IPS-18c (cell line): ENCODE measurements at regions not wholly inside any gene's neighbourhood (a gene's known extent, or its start where the extent isn't known, plus 50 kb on each side); places are given as distances from the start of the nearest gene placed in this dataset.
"Not testable (repeated sequence)": the region's sequence is repeated elsewhere in the genome, so short reads cannot be mapped to it uniquely, and the experiment has no call there.

ENCODE experiments used
- H3K4me3 ChIP-seq: 2 replicates; pipeline ENCODE4 v1.7.0; 2013; ENCODE audit warnings: low read depth, mild to moderate bottlenecking, low read length, moderate library complexity; ENCODE audit not compliant: insufficient read depth
- H3K9me3 ChIP-seq: one replicate; pipeline ENCODE4 v1.6.1; 2013; ENCODE audit warnings: mild to moderate bottlenecking, low read length, moderate library complexity; ENCODE audit not compliant: control insufficient read depth, insufficient read depth

GRCh38 chr17:71485426-71485825 is 635.4 kb upstream of the SOX9 start:
- Histone ChIP-seq H3K9me3 (peaks cover 2% of the 10 kb centered on the region), H3K4me3 (no peak overlapping the region)

DNA sequence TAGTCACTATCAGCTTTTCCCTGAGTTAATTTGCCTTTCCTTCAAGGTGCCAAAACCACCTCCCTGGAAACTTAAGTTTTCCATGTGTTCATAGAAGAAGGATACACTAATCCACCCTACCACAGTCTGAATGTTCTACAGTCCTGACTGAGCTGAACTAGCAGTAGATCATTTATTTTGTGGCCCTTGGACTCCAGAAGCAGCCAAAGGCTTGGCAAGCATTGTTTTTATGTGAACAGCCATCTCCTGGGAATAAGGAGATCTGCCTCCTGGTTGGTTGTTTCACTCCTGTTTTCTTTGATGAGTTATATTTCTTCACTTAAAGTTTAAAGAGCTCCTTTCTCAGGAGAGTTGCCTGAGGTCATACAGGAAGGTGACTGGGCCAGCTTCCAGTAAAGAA is 634.6 kb upstream of the SOX9 start:
- no peak overlapping the region for H3K4me3 ChIP-seq
- peaks cover 2% of the 10 kb centered on the region for H3K9me3 ChIP-seq

DNA sequence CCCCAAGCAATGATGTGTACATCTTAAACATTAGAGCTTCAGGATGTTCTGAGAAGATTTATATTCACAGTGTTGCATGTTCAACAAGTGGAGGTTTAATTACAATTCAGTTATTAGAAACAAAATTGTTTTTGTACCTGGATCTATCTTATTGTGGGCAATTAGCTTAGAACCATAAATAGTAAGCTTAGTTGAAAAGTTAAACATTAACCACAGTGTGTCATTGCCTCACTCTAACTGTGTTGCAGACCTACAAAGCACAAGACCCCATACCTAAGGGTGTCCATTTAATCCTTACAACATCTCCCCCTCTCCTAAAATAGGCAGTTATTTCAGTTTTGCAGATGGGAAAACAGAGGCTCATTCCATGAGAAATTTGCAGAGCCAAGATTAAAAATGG is 632.0 kb upstream of the SOX9 start:
- Histone ChIP-seq H3K9me3 (peaks cover 2% of the 10 kb centered on the region), H3K4me3 (no peak overlapping the region)

GRCh38 chr17:71494062-71494855 is 626.6 kb upstream of the SOX9 start:
- Histone ChIP-seq H3K9me3 (peaks cover 2% of the 10 kb centered on the region), H3K4me3 (no peak overlapping the region)

DNA sequence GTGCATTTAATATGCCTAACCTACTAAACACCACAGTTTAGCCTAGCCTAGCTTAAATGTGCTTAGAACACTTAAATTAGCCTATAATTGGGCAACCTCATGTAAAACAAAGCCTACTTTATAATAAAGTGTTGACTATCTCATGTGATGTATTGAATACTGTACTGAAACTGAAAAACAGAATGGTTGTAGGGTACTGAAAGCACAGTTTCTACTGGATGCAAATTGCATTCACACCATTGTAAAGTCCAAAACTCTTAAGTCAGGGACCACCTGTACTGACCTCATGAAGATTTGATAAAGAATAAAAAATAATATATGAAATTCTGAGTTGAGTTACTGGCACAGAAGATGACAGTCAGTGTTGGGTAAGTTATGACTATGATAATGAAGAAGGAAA is 625.4 kb upstream of the SOX9 start:
- Histone ChIP-seq H3K4me3 (no peak overlapping the region), H3K9me3 (no peaks in the 10 kb centered on the region)

DNA sequence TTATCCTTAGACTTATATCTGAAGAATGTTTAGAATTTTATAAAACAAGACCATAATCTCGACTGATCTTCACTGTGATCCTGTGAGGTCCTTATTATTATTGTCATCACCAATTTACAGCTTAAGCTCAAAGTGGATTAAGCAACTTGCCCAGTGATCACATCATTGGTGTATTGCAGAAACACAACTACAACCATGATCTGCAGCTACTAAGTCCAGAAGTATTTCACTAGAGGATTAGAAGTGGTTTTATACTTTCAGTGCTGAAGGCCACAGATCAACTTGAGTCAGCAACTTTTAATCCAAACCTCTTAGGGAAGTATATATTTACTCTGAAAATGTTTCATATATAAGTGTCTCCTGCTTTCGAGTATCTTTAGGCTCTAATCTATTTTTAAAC is 624.3 kb upstream of the SOX9 start:
- H3K9me3 ChIP-seq, result no peaks in the 10 kb centered on the region
- H3K4me3 ChIP-seq, result no peak overlapping the region

GRCh38 chr17:71500761-71501555 is 619.9 kb upstream of the SOX9 start:
- H3K9me3 ChIP-seq, result no peaks in the 10 kb centered on the region
- no peak overlapping the region for H3K4me3 ChIP-seq

DNA sequence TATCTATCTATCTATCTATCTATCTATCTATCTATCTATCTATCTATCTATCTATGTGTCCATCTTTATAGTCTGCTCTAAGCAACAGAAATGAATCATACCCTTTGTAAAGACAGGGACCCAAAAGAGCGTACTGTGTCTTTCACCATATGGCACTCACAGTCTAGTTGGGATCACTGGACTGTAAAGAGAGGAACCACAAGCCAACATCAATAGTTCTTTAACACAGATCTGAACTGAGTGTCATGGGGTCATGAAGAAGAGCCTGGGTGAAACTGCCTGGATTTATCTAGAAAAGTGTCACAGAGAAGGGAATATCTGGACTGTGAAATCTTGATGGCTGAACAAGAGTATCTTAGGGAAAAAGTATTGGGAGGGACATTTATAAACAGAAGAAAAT is 619.1 kb upstream of the SOX9 start:
- Histone ChIP-seq H3K4me3 (no peak overlapping the region), H3K9me3 (no peaks in the 10 kb centered on the region)

GRCh38 chr17:71502443-71502842 is 618.4 kb upstream of the SOX9 start:
- no peaks in the 10 kb centered on the region for H3K9me3 ChIP-seq
- no peak overlapping the region for H3K4me3 ChIP-seq

GRCh38 chr17:71503710-71504465 is 616.9 kb upstream of the SOX9 start:
- Histone ChIP-seq H3K9me3 (no peaks in the 10 kb centered on the region), H3K4me3 (no peak overlapping the region)

GRCh38 chr17:71505200-71505599 is 615.6 kb upstream of the SOX9 start:
- Histone ChIP-seq H3K9me3 (no peaks in the 10 kb centered on the region), H3K4me3 (no peak overlapping the region)

- Histone ChIP-seq H3K9me3 (no peaks in the 10 kb centered on the region), H3K4me3 (no peak overlapping the region)
These were observed 614.8 kb upstream of the SOX9 start for GRCh38 chr17:71505981-71506380.

DNA sequence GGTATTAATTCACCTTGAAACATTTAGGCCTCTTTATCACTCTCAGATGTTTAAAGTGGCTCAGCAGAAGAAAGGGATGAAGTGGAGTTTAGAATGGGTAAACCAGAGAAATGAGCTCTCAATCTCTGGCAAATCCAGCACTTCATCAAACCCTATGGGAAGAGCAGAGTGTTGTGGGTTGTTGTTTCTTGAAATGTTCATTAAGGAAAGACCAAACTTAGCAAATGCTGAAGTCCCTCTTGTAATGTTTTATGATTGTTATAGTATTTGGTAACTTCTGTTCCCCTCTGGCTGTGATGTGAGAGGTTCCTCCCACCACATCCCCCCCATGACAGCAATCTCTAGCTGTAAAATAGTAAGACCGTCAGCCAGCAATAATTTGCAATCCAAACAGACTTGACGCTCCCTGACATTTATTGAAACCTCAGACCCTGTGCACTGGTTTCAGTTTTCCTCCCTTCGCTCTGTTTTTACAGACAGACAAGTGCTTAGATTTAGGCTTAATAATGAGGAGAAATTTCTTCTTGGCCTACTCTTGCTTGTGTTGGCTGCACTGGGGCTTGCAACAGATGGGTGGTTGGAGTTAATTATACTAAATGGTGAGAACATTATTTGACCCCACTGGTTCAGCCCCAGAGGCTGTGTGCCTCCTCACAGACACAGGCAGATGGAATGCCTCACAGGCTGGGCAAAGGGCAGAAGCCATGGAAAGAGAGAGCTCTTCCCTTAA is 609.4 kb upstream of the SOX9 start:
- Histone ChIP-seq H3K9me3 (no peaks in the 10 kb centered on the region), H3K4me3 (no peak overlapping the region)

- H3K9me3 ChIP-seq, H3K4me3 ChIP-seq: not testable (repeated sequence)
These were observed 607.1 kb upstream of the SOX9 start for GRCh38 chr17:71513725-71514124.

GRCh38 chr17:71516149-71516548 is 604.7 kb upstream of the SOX9 start:
- H3K9me3 ChIP-seq, result no peaks in the 10 kb centered on the region
- H3K4me3 ChIP-seq, result no peak overlapping the region

- no peak overlapping the region for H3K4me3 ChIP-seq
- no peaks in the 10 kb centered on the region for H3K9me3 ChIP-seq
These were observed 601.5 kb upstream of the SOX9 start for GRCh38 chr17:71519285-71519684.

- H3K4me3 ChIP-seq, result no peak overlapping the region
These were observed 599.1 kb upstream of the SOX9 start for GRCh38 chr17:71521724-71522123.

More at GRCh38 chr17:71521724-71522123, 599.1 kb upstream of the SOX9 start:
- H3K9me3 ChIP-seq, result no peaks in the 10 kb centered on the region
